Tibial nerve (tissue), 3 donors: ENCODE measurements at regions not wholly inside any gene's neighbourhood (a gene's known extent, or its start where the extent isn't known, plus 50 kb on each side); places are given as distances from the start of the nearest gene placed in this dataset.

Experiments used
- POLR2A ChIP-seq, 2 donors: fragments of 450-650 bp; IDR thresholded peaks; one replicate each; pipeline ENCODE4 v1.6.1; 2017; ENCODE audit warnings: antibody characterized with exemption in 2 of 2, mild to moderate bottlenecking in 2 of 2, moderate library complexity in 2 of 2
- TF ChIP-seq, protein P1 (sequence below), 5 experiments: fragments of 200-600 bp in 3 of 5; fragments of 450-650 bp in 2 of 5; sonication (generic) in 3 of 5; IDR thresholded peaks; one replicate each; pipeline ENCODE4 v1.5.1; 2016 to 2019; ENCODE audit warnings: antibody characterized with exemption in 5 of 5, mild to moderate bottlenecking in 3 of 5, moderate library complexity in 2 of 5

DNA sequence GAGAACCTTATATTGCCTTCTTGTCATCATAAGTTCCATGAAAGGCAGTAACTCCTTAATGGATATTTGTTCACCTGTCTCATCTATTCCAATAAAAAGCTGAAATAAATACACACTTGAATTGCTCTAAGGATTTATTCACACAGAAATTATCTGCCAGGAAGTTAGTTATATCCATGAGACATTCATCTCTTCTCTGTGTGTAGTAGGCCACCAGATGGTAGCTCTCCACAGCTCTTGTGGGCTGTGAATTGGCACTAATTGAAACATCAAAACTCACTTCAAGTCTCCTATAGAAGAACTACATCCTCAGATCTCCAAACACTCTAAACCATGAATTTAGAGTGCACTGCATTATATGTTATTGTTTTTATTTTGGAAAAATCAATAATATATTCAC lies 189.6 kb downstream of the DSC3 start:
- TF ChIP-seq POLR2A (IDR thresholded peaks at IDR 0.05) = no peak
- TF ChIP-seq, protein P1, sequence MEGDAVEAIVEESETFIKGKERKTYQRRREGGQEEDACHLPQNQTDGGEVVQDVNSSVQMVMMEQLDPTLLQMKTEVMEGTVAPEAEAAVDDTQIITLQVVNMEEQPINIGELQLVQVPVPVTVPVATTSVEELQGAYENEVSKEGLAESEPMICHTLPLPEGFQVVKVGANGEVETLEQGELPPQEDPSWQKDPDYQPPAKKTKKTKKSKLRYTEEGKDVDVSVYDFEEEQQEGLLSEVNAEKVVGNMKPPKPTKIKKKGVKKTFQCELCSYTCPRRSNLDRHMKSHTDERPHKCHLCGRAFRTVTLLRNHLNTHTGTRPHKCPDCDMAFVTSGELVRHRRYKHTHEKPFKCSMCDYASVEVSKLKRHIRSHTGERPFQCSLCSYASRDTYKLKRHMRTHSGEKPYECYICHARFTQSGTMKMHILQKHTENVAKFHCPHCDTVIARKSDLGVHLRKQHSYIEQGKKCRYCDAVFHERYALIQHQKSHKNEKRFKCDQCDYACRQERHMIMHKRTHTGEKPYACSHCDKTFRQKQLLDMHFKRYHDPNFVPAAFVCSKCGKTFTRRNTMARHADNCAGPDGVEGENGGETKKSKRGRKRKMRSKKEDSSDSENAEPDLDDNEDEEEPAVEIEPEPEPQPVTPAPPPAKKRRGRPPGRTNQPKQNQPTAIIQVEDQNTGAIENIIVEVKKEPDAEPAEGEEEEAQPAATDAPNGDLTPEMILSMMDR (IDR thresholded peaks at IDR 0.05) = no peak
